Nucleus accumbens (tissue), 56 donors: ENCODE measurements at regions not wholly inside any gene's neighbourhood (a gene's known extent, or its start where the extent isn't known, plus 50 kb on each side); places are given as distances from the start of the nearest gene placed in this dataset.

Experiments
- DNase-seq, 56 donors: peaks; one replicate each; lab custom pipeline; 2025; lab: John Stamatoyannopoulos, UW

DNA sequence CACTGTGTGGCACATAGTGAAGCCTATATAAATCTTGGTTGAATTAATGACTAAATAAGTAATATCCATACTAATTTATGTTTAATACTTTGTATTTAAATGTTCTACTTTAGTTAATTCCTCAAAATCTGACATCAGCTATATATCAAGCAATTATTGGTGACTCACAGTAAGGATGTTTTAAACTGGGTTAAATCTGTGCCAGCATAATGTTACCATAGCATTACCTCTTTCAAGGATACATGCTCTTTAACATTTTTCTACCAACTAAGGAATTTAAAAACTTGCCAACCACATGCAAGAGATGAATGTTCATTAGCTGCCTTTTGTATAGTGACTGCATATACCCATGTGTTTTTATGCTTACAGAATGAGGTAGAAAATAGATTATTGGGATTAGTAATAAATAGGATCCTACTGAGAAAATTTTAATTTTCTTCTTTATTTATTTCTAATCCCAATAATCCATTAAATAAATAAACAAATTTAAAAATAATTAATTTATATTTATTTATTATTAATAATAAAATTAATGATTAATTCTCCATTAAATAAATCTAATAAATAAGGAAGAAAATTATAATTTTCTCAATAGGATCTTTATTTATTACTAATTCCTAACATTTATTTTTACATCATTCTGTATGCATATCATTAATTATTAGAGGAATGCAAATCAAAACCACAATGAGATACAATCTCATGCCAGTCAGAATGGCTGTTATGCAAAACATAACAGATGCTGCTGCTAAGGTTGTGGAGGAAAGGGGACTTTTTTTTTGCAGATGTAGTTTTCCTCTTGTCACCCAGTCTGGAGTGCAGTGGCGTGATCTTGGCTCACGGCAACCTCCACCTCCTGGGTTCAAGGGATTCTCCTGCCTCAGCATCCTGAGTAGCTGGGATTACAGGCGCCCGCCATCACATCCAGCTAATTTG is 410.7 kb upstream of the DSEL start:
- no peak for DNase-seq

DNA sequence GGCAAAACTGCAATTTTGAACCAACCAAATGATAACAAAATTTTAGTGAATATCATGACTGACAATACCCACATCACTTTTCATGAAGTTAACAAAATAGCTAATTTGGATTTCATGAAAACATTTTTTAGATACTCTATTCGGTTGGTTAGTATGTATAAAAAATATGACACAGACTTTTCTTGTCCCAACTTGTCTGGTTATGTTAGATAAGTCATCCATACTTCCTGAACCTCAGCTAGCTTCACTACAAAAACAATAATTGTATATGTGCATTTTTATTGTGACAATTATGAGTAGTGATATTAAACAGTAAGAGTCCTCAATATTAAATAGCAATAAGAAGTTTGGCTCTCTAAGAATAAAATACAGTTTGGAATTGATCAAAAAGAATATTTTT is 408.1 kb upstream of the DSEL start:
- no peak for DNase-seq

DNA sequence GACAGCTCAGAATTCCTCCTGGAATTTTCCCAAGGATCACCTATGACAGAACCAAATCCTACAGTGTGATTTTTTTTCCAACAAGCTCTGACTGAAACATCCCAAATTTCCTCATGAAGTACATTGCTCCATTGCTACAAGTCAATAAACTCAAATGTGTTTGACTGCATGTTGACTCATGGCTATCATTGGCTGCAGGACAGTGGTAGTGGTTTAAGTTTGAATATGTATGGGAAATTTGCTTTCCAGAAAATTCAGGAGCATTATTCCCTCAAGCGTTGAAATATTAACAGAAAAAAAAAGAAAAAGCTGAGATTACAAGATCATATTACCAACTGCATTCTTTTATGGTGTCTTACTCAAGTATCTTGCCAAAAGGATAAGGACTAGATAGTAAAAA is 402.8 kb upstream of the DSEL start:
- no peak for DNase-seq

DNA sequence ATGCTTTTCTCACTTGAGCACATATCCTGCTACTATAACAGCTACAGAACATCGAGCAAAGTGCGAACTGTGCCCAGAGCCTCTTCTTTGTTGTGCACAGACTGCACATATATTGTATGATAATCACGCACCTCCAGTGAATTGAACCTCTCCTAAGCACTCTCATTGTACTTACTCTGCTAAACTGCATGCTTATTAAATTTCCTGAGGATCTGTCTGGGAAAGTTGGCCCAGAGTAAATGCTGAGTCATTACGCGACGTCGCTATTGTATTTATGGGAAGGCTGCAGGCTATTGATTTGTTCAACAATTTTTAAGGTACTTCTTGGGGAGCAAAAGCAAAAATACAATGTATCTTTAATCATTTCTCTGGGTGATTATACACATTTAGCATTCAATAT is 399.6 kb upstream of the DSEL start:
- no peak for DNase-seq

DNA sequence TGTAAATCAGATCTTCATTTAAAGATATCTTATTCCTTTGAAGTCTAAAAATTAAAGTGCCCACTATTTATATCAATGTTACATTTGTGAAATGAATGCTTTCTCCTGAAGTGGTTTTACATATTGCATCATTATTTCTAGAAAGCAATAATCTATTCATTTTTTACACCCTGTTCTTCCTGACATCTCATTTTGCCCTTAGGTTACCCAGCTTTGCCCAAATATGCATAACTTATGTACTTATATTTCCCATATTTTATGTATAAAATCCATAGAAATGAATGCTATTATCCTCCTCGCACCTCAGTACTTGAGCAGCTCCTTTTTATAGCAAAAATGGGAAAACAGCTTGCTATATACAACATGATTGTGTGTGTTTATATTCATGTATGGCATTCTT is 396.5 kb upstream of the DSEL start:
- no peak for DNase-seq

DNA sequence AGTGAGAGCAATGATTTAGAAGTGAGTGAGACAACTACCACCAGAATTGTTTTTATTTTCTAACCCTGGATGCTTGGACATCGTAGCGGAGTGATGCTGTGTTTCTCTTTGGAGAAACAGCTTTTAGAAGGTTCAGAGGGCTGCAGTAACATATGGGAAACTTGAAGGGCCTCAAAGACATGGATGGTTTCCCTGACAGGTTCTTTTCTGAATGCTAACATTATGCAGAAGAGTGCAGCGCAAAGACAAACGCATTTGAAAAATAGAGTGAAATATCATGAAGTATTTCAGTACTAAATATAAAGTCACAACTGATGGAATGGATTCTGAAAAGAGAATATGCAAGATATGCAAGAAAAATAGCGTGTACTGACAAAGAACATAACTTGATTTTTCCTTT is 385.1 kb upstream of the DSEL start:
- DNase-seq = no peak

DNA sequence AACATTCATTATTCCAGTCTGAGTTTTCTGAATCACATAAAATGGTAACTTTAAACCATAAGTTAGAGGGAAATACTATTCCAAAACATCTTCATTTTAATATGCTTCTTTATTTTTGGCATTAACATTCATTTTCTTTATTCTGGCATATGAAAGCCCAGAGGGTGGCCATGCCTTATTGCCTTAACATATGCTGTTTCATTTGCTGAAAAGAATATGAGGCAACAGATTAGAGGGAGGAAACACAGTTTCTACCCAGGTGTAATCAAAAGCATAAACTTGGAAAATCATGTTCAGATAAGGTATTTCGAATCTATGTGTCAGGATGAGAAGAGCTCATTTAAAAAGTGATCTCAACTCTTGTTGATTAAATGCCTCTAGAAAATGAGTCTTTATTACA is 379.9 kb upstream of the DSEL start:
- DNase-seq = no peak

DNA sequence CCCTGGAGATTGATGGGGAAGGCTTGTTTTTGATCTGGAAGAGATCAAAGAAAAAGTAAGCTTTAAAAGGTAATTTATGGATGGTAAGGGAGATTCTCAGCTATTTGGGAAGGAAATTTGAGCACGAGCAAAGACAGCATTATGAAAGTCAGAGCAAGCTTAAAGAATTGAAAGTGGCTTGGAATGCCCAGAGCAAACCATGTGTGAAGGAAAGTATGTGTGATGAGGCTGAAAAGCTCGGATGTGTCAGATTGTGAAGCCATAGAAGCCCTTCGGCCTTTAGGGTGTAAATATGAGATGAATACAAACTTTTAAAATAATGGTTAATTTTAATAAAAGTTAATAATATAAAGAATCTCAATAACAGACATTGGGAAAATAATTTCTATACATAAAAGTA is 377.4 kb upstream of the DSEL start:
- DNase-seq = no peak

DNA sequence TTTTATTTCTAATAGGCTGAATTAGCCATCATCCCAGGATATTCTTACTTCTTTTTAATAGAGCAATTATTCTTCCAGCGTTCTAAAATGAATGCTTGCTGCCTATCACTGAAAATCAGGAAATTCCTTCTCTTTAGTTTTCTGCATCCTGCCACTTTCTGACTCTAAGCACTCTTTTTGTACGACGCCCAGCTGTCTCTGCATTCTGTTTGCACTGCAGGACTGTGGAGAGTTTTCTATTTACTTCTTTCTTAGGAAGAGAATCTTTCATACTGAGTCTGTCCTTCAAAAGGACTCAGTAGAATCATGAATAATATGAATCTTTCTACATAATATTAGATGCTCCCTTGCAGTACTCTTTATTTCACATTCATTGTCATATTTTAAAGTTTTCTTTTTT is 360.4 kb upstream of the DSEL start:
- DNase-seq = no peak

DNA sequence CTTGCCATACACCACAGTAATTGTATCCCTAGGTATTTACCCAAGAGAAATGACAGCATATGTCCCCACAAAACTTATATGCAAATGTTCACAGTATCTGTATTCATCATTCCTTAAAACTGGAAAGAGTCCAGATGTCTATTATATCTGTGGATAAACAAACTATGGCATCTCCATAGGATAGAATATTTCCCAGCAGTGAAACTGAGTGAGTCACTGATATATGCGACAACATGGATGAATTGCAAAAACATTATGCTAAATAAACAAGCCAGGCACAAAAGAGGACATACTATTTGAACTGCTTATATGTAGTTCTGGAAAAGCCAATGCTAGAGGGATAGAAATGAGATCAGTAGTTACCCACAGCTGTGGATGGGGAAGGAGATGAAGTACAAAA is 359.4 kb upstream of the DSEL start:
- DNase-seq = no peak

DNA sequence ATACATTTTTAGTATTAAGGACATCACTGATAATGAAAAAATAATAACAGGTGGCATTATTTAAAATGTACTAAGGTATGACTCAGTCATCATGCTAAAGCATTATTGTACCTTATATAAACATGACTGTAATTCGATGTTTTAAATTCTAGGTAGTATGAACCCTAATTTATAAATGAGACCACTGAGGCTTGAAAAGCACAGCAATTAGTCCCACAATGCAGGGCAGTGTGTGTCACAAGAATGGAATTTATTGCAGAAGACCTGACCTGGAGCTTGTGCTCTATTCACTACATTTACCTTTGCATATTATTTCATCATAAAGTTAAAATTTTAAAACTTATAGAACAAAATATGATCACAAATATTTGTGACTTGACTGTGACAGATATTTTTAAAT is 358.5 kb upstream of the DSEL start:
- DNase-seq = no peak

DNA sequence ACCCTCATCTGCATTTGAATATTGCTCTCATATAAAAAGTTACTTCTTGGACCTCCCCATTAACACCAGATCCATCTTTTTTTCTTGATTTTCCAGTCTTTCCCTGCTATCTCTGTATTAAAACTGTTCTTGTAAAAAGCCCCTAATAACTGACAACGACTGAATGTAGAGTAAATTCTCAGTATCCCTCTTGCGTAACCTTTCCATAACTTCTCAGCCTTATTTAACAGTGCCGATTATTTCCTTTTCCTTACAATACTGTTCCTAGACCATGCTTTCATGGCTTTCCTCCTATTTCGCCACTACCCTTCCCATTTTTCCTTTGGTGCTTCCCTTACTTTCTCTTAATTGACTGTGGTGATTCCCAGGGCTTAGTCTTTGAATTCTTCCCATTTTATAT is 348.9 kb upstream of the DSEL start:
- no peak for DNase-seq

DNA sequence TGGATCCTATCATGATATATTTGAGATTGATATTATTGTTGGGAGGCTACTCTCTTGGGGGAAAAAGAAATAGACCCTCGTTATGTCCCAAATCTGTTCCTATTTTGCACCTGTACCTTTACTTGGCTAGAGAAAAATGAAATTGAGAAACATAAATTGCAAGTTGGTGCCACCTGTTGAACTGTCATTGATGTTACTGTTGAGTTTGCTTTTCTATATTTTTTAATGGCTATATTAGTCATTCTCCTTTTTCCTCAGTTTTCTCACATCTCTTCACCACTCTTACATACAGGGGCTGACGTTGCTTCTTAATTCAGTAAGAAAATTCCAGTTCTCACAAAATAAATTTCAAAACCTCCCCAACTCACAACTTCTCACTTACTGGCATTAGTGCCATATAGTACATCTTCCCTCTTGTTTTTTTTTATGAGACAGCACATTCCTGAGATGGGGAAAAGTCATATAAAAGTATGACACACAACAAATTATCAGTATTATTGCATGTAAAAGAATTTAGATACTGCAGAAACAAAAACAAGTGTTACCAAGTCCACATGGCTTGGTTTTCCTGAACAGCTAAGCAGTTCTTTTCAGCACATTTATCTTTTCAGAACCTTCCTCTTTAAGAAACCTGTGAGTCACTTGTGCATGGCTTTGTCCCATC is 348.3 kb upstream of the DSEL start:
- DNase-seq = no peak

DNA sequence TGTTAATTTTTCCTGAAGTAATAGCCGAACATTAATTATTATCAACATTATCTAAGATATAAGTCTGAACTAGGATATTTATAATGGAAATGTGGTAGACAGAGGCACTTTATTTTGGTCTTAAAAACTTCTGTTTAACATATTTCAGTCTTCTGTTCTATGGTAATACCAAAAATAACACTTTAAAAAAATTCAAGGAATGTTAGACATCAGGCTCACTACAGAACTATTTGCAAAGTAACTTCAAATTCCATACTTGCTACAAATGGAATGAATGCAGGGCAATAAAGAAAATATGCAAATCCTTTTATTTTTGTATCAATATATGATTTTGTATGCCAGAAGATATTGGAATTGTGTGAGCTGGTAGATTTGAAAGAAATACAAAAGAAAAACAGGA is 345.5 kb upstream of the DSEL start:
- DNase-seq = no peak

DNA sequence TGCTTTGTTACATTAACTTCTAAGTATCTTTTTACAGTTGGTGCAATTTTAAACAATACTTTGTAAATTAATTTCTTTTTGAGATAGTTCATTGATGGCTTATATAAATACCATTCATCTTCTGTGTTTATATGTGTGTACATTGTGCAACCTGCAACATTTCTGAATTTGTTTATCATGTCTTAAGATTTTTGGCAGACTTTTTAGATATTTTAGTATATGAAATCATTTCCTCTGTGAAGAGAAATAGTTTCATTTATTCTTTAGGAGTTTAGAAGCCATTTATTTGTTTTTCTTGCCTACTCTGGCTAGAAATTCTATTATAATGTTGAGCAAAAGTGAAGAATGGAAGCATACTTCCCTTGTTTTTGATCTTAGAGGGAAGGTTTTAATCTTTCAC is 337.8 kb upstream of the DSEL start:
- no peak for DNase-seq

DNA sequence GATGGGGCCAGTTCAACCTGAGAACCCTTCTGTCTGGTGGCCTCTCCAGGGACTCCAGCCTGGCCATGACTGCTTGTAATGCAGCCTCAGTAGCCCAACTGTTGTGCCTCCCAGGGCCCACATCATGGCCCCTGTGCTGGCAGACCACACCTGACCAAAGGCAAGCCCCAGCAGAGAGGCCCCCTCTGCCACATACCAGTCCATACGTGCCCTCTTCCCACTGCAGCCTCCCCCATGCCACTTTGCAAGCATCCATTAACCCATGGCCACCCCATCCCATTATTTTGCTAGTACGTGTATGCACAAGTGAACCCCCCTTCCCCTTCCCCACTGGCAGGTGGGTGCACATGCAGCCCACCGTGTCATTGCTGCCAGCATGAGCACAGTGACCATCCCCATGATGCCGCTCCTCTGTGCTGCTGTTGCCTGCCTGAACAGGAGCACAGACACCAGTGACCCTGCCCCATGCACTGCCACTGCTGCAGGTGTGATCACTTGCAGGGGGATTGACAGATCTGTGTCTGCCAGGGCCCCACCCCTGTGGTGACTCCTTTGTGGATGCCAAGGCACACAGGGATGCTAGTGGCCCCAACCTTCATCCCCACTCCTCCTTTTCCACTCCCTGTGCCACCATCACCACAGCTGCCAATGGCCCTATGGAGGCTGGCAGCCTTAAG is 330.0 kb upstream of the DSEL start:
- no peak for DNase-seq

DNA sequence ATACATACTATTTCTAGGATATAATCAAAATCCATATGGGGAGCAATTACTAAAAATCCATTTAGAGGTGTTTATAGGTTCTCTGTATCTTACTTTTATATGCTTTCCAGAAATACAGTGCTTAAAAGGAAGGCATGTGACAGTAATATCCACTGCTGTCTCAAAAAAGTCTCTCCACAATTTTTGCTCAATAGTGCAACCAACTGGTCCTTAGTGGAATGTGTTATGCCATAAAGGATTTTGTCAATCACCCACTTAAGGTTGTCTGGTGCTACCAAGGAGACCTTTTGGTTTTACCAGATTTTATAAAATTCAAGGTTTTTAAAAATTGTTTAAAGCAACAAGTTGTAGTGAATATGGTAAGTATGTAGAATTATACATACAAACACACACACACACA is 328.5 kb upstream of the DSEL start:
- no peak for DNase-seq

DNA sequence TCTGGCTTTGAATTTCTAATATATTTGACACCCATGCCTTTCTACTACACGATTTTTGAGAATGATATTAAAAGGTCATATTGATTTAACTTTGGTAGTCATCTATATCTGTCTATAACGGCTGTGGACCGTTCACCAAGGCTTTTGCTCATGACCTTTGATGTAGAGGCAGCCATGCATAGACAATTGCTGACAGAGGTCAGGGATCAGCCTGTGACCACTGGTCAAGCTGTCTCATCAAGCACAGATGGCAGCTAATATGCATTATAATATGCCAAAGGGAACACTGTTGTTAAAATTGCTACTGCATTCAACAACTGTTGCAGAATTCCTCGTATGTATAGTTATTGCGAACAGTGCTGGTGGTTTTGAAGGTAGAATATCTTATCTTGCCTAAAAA is 323.9 kb upstream of the DSEL start:
- DNase-seq = no peak

DNA sequence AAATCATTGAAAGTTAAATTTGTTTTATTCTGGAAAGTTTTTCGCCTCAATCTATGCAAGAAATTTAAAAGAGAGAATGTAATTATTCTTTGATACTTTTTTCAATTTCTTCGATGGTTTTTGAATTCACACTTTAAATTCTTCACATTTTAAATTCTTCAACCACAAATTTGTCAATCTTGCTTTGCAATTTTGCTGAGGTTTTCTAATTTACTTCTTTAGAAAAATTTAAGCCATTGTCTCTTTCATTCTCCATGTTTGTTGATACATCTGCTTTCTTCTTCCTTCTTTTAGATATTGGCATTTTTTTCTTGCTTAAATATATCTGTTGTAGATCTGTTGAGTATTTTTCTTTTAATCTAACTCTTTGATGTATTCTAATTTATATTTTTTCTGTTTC is 301.9 kb upstream of the DSEL start:
- DNase-seq = no peak

DNA sequence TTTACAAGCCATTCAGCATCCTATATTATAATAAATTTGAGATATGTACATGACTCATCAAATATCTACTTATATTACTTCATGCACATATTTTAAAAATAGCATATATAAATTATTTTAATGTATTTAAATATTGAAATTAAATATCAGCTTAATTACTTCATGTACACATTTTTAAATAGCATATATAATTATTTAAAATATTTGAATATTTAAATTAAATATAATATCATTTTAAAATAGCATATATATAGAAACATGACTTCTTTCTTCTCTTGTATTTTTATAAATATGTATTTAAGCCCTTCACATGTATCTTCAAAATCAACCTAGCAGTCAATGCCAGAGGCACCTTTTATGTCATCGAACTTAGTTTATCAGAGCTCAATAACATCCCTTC is 298.8 kb upstream of the DSEL start:
- no peak for DNase-seq

DNA sequence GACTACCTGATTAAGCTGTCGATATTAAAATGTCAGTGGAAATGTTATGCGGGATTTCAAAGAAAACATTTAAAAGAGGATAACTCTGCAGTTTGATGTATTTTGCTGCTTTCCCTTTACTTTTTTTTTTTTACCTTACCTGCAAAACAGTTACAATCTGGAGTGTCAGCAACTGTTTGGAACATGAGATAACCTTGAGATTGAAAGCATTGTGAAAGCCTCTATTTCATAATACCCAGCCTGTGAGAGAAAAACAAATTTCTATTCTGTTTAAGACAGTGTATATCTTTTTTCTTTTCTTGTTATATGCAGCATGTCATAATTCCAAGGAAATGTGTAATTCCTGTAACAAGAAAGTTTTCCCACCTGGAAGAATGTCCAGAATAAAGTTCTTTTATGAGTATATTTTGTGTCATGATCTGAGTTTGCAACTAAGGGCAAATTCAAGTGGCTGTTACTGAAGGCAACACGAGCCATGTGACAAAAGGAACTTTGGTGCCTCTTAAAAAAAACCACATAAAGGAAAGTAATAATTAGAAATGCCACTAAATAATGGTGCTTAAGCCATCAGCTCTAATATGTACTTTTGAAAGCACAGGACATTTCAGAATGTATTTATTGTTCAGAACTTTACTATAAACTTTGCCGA is 297.0 kb upstream of the DSEL start:
- DNase-seq = no peak
